Neural cell (in vitro differentiated cells): ENCODE measurements at regions not wholly inside any gene's neighbourhood (a gene's known extent, or its start where the extent isn't known, plus 50 kb on each side); places are given as distances from the start of the nearest gene placed in this dataset.

Experiments
- CTCF ChIP-seq: fragments of 450-650 bp; IDR thresholded peaks from 2 replicates; pipeline ENCODE4 v1.5.1; 2014; ENCODE audit warnings: antibody characterized with exemption, mild to moderate bottlenecking, moderate library complexity; ENCODE audit not compliant: poor library complexity, severe bottlenecking
- EP300 ChIP-seq: fragments of 450-650 bp; conservative IDR thresholded peaks from 2 replicates; pipeline ENCODE4 v1.6.1; 2014; ENCODE audit warnings: antibody characterized with exemption, mild to moderate bottlenecking, moderate library complexity; ENCODE audit not compliant: poor library complexity, severe bottlenecking
- EZH2 ChIP-seq: fragments of 200-600, 300-800 bp; shearing (Covaris generic), sonication (generic); IDR thresholded peaks from 2 replicates; pipeline ENCODE4 v1.6.1; 2014; ENCODE audit warnings: antibody characterized with exemption, low read length, borderline replicate concordance, mild to moderate bottlenecking; ENCODE audit not compliant: insufficient read depth, poor library complexity, severe bottlenecking
- MXI1 ChIP-seq: fragments of 450-650 bp; conservative IDR thresholded peaks from 2 replicates; pipeline ENCODE4 v1.6.1; 2014; ENCODE audit warnings: antibody characterized with exemption, mild to moderate bottlenecking; ENCODE audit not compliant: poor library complexity, severe bottlenecking
- POLR2AphosphoS5 ChIP-seq: IDR thresholded peaks from 2 replicates; pipeline ENCODE4 v1.6.1; 2012
- SMC3 ChIP-seq: fragments of 450-650 bp; conservative IDR thresholded peaks from 2 replicates; pipeline ENCODE4 v1.6.1; 2014; ENCODE audit warnings: antibody characterized with exemption, mild to moderate bottlenecking, moderate library complexity; ENCODE audit not compliant: poor library complexity
- TAF1 ChIP-seq: IDR thresholded peaks from 2 replicates; pipeline ENCODE4 v1.6.1; 2012; ENCODE audit warnings: low read depth
- TF ChIP-seq, protein P1 (sequence below): IDR thresholded peaks from 2 replicates; pipeline ENCODE4 v1.6.1; 2012; ENCODE audit warnings: borderline replicate concordance

DNA sequence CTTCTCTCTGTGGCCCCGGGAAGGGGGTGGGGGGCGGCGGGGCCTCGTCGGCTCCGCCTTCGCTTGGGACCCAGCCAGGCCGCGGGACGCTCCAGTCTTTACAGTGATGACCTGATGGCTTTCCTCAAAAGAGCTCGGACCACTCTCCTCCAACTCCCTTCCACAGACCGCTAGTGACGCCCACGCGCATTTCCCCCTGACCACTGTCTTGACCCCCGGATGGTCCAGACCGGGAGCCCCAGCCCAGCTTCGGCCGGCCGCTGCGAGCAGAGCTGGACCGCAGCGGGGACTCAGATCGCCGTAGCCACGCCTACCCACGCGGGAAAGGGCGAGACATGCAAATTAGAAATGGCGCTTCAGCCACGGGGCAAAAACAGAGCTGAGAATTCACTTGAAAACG is 81.6 kb upstream of the RNU2-1 start:
- TF ChIP-seq CTCF, result no peak
- TF ChIP-seq POLR2AphosphoS5, result no peak
- TF ChIP-seq MXI1, result no peak
- TF ChIP-seq EZH2, result no peak
- no peak for TF ChIP-seq EP300
- TF ChIP-seq SMC3, result no peak
- TF ChIP-seq TAF1, result no peak
- TF ChIP-seq, protein P1, sequence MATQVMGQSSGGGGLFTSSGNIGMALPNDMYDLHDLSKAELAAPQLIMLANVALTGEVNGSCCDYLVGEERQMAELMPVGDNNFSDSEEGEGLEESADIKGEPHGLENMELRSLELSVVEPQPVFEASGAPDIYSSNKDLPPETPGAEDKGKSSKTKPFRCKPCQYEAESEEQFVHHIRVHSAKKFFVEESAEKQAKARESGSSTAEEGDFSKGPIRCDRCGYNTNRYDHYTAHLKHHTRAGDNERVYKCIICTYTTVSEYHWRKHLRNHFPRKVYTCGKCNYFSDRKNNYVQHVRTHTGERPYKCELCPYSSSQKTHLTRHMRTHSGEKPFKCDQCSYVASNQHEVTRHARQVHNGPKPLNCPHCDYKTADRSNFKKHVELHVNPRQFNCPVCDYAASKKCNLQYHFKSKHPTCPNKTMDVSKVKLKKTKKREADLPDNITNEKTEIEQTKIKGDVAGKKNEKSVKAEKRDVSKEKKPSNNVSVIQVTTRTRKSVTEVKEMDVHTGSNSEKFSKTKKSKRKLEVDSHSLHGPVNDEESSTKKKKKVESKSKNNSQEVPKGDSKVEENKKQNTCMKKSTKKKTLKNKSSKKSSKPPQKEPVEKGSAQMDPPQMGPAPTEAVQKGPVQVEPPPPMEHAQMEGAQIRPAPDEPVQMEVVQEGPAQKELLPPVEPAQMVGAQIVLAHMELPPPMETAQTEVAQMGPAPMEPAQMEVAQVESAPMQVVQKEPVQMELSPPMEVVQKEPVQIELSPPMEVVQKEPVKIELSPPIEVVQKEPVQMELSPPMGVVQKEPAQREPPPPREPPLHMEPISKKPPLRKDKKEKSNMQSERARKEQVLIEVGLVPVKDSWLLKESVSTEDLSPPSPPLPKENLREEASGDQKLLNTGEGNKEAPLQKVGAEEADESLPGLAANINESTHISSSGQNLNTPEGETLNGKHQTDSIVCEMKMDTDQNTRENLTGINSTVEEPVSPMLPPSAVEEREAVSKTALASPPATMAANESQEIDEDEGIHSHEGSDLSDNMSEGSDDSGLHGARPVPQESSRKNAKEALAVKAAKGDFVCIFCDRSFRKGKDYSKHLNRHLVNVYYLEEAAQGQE, result no peak
